Peyer's patch (tissue), 4 donors: ENCODE measurements at regions not wholly inside any gene's neighbourhood (a gene's known extent, or its start where the extent isn't known, plus 50 kb on each side); places are given as distances from the start of the nearest gene placed in this dataset.

Experiments
- POLR2A ChIP-seq, 2 donors: fragments of 450-650 bp; IDR thresholded peaks; one replicate each; pipeline ENCODE4 v1.5.1; 2017; ENCODE audit warnings: antibody characterized with exemption in 2 of 2, mild to moderate bottlenecking in 2 of 2, moderate library complexity in 2 of 2
- TF ChIP-seq, protein P1 (sequence below), 6 experiments: fragments of 450-650 bp in 4 of 6; fragments of 200-600 bp in 2 of 6; sonication (generic) in 1 of 6; IDR thresholded peaks; one replicate each; pipeline ENCODE4 v1.5.1; 2017 to 2019; ENCODE audit warnings: antibody characterized with exemption in 6 of 6, mild to moderate bottlenecking in 3 of 6, moderate library complexity in 1 of 6

DNA sequence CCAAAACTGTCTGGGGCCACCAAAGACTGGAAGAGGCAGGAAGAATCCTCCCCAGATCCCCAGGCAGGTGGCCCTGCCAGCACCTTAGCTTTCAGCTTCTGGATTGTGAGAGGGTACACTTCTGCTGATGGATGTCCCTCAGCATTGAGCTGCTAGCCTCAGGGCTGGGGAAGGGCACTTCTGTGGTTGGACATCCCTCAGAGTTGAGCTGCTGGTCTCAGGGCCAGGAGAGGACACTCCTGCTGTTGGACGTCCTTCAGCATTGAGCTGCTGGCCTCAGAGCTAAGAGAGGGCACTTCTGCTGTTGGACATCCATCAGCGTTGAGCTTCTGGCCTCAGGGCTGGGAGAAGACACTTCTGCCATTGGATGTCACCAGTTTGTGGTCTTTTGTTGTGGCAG, 83.8 kb upstream of the FCN1 start:
- TF ChIP-seq, protein P1, sequence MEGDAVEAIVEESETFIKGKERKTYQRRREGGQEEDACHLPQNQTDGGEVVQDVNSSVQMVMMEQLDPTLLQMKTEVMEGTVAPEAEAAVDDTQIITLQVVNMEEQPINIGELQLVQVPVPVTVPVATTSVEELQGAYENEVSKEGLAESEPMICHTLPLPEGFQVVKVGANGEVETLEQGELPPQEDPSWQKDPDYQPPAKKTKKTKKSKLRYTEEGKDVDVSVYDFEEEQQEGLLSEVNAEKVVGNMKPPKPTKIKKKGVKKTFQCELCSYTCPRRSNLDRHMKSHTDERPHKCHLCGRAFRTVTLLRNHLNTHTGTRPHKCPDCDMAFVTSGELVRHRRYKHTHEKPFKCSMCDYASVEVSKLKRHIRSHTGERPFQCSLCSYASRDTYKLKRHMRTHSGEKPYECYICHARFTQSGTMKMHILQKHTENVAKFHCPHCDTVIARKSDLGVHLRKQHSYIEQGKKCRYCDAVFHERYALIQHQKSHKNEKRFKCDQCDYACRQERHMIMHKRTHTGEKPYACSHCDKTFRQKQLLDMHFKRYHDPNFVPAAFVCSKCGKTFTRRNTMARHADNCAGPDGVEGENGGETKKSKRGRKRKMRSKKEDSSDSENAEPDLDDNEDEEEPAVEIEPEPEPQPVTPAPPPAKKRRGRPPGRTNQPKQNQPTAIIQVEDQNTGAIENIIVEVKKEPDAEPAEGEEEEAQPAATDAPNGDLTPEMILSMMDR (IDR thresholded peaks at IDR 0.05) = no peak
- TF ChIP-seq POLR2A (IDR thresholded peaks at IDR 0.05) = no peak
